Left lung (tissue), 4 donors: ENCODE measurements at regions not wholly inside any gene's neighbourhood (a gene's known extent, or its start where the extent isn't known, plus 50 kb on each side); places are given as distances from the start of the nearest gene placed in this dataset.

ENCODE experiments used
- ATAC-seq: fragments of 200-7000 bp; cut with Tn5 transposase; one replicate; pipeline ENCODE4 v1.9.1; 2020; ENCODE audit warnings: moderate library complexity
- DNase-seq, 4 donors: peaks; one replicate each; pipeline ENCODE4 v3.0.0-alpha.2; 2013 to 2020
- H3K27ac ChIP-seq, 2 donors: fragments of 200-600 bp; sonication (generic) in 1 of 2; one replicate each; pipeline versions ENCODE4 v1.5.0 to v1.8.0; 2020 to 2021
- H3K27me3 ChIP-seq, 2 donors: fragments of 200-600 bp; sonication (generic) in 1 of 2; one replicate each; pipeline versions ENCODE4 v1.5.0 to v1.8.0; 2020 to 2021
- H3K36me3 ChIP-seq, 2 donors: fragments of 200-600 bp; sonication (generic) in 1 of 2; one replicate each; pipeline versions ENCODE4 v1.5.0 to v1.8.0; 2020 to 2021
- H3K4me1 ChIP-seq, 2 donors: fragments of 200-600 bp; one replicate each; pipeline ENCODE4 v1.8.0; 2021
- H3K4me3 ChIP-seq, 2 donors: fragments of 200-600 bp; sonication (generic) in 1 of 2; one replicate each; pipeline versions ENCODE4 v1.5.0 to v1.8.0; 2020 to 2021; ENCODE audit warnings: mild to moderate bottlenecking in 1 of 2
- H3K9me3 ChIP-seq, 2 donors: fragments of 200-600 bp; sonication (generic) in 1 of 2; one replicate each; pipeline versions ENCODE4 v1.5.0 to v1.8.0; 2020 to 2021
- CTCF ChIP-seq, 2 donors: fragments of 200-600 bp; sonication (generic) in 1 of 2; IDR thresholded peaks; one replicate each; pipeline versions ENCODE4 v1.5.0 to v1.8.0; 2021; ENCODE audit warnings: antibody characterized with exemption in 2 of 2
- intact Hi-C, 2 donors: fragments of 100-400 bp; cut with DNase I; formaldehyde crosslinking; loops; one replicate each; pipeline versions ENCODE4 v1.11.2 to v1.14.2; 2022
- donor health status: DM: no; HTN: yes; CAD: no.
- donor health status: DM: no; HTN: no; CAD: no.

DNA sequence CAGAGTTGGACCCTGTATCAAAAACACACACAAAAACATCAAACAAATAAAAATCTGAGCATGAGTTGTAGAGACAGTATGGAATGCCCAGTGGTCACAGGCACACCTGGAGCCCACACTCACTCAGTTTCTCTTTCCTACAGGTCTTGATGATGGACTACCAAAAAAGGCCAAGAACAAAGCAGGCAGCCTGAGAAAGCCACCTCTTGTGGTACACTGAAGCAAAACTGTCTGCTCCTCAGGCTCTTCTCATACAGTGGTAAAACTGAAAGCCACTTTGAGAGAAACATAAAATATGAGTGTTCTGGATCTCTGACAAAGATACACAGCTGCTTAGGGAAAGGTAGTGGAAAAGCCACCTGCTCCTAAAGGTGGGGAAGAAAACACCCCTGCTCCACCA lies 1206.9 kb downstream of the FSTL5 start:
- Histone ChIP-seq H3K27me3 (no peaks in the 10 kb centered on the region), H3K4me1 (no peaks in the 10 kb centered on the region), H3K36me3 (no peaks in the 10 kb centered on the region), H3K4me3 (no peak overlapping the region), H3K9me3 (no peaks in the 10 kb centered on the region), H3K27ac (no peak overlapping the region)
- TF ChIP-seq CTCF (IDR thresholded peaks at IDR 0.05), result no peak
- ATAC-seq (no peak), DNase-seq (no peak)
- intact Hi-C loops, result no loop called here

- Histone ChIP-seq H3K36me3 (no peaks in the 10 kb centered on the region), H3K27me3 (no peaks in the 10 kb centered on the region), H3K4me1 (no peaks in the 10 kb centered on the region), H3K9me3 (no peaks in the 10 kb centered on the region), H3K27ac (no peak overlapping the region), H3K4me3 (no peak overlapping the region)
- TF ChIP-seq CTCF (IDR thresholded peaks at IDR 0.05), result no peak
- intact Hi-C loops, result no loop called here
- no peak for ATAC-seq
- DNase-seq, result no peak
Observed at GRCh38 chr4:160969925-160970324, 1193.9 kb downstream of the FSTL5 start.

- H3K4me1 ChIP-seq, result no peaks in the 10 kb centered on the region
- H3K36me3 ChIP-seq, result no peaks in the 10 kb centered on the region
- ATAC-seq (no peak), DNase-seq (no peak)
- H3K4me3 ChIP-seq, result no peak overlapping the region
- no peaks in the 10 kb centered on the region for H3K27me3 ChIP-seq
- intact Hi-C loops, result no loop called here
- no peaks in the 10 kb centered on the region for H3K9me3 ChIP-seq
- no peak overlapping the region for H3K27ac ChIP-seq
- no peak for TF ChIP-seq CTCF (IDR thresholded peaks at IDR 0.05)
Observed at GRCh38 chr4:160980091-160980490, 1183.7 kb downstream of the FSTL5 start.

DNA sequence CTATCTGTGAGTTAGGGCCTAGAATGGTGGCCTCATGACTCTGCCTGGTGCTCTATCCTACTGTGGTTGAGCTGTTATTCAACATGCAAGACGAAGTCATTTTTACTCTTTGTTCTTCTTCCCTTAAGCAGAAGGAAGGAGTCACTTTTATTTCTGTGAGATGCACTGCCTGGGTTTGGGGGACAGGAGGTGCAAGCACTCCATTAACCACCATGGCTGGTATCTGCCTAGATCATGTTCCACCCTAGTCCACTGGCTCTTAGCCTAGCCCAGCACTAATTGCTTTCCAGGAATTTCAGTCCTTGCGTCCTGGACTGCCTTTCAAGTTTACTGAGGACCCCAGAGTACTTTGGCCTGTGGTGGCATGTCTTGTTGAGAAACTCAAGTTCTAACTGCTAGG lies 1182.7 kb downstream of the FSTL5 start:
- Histone ChIP-seq H3K4me3 (no peak overlapping the region), H3K9me3 (no peaks in the 10 kb centered on the region), H3K4me1 (no peaks in the 10 kb centered on the region), H3K27me3 (no peaks in the 10 kb centered on the region), H3K36me3 (no peaks in the 10 kb centered on the region), H3K27ac (no peak overlapping the region)
- no peak for ATAC-seq
- intact Hi-C loops, result no loop called here
- DNase-seq, result no peak
- no peak for TF ChIP-seq CTCF (IDR thresholded peaks at IDR 0.05)

DNA sequence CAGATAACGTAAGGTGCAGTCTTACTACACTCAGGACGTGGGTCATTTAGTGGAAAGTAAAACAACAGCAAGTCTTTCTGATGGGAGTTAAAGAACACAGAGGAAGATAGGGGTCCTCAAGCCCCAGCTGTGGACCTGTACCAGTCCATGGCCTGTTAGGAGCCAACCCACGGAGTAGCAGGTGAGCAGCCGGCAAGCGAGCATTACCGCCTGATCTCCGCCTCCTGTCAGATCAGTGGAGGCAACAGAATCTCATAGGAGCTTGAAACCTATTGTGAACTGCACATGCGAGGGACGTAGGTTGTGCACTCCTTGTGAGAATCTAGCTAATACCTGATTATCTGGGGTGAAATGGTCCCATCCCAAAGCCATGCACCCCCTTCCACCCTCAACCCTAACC lies 1180.8 kb downstream of the FSTL5 start:
- DNase-seq (no peak), ATAC-seq (no peak)
- intact Hi-C loops, result no loop called here
- Histone ChIP-seq H3K4me1 (no peaks in the 10 kb centered on the region), H3K27me3 (no peaks in the 10 kb centered on the region), H3K27ac (no peak overlapping the region), H3K4me3 (no peak overlapping the region), H3K36me3 (no peaks in the 10 kb centered on the region), H3K9me3 (no peaks in the 10 kb centered on the region)
- TF ChIP-seq CTCF (IDR thresholded peaks at IDR 0.05), result no peak
